ENCODE measurements at regions not wholly inside any gene's neighbourhood (a gene's known extent, or its start where the extent isn't known, plus 50 kb on each side); places are given as distances from the start of the nearest gene placed in this dataset.

- no peaks in the 10 kb centered on the region for H3K27me3 ChIP-seq (ENCODE audit: control insufficient read depth in 1 of 2, insufficient read depth in 2 of 2, low read length in 2 of 2)
- in situ Hi-C loops (cut with HindIII; ENCODE audit: extremely low pct_ligation_motif_present, low pct_unique_long_range_greater_than_20kb), result no loop called here
- no peaks in the 10 kb centered on the region for H4K20me1 ChIP-seq (ENCODE audit: insufficient read depth, low read length)
- H3K79me2 ChIP-seq (ENCODE audit: insufficient read depth, low read length), result no peaks in the 10 kb centered on the region
- TF ChIP-seq PRDM10 (CRISPR knock-in tag; IDR thresholded peaks at IDR 0.05; ENCODE audit: low read depth) (0 out of 2 replicates have a peak, but pooled peaks have one; percentile 15), ZBTB1 (CRISPR knock-in tag; IDR thresholded peaks at IDR 0.05; ENCODE audit: borderline replicate concordance) (no peak)
- H3K4me3 ChIP-seq (replicated peaks in 1 of 3; ENCODE audit: insufficient read depth in 1 of 3, low read depth in 2 of 3, low read length in 3 of 3), result no peak overlapping the region
- ChIA-PET POLR2A (interaction anchor here (0.6 to 9.8 kb wide), 2 partner anchors 11 to 26 kb away, joined by 3 to 117 read pairs; no protein-coding TSS in a partner anchor), CTCF (ENCODE audit: low intra/inter-chr PET ratio, low total read pairs) (no interaction called here)
- no peak overlapping the region for H3K4me2 ChIP-seq (ENCODE audit: low read depth, low read length)
- no peak overlapping the region for H2AFZ ChIP-seq (ENCODE audit: low read length)
- H3K4me1 ChIP-seq (ENCODE audit: insufficient read depth, low read length), result peaks cover 90% of the 10 kb centered on the region
- H3K9me3 ChIP-seq (ENCODE audit: low read length), result no peaks in the 10 kb centered on the region
- no peaks in the 10 kb centered on the region for H3K36me3 ChIP-seq (replicated peaks in 1 of 2; ENCODE audit: control insufficient read depth in 1 of 2, insufficient read depth in 2 of 2, low read length in 2 of 2)
- peak overlapping the region; percentile 13 for H3K27ac ChIP-seq (ENCODE audit: extremely low read length, insufficient read depth, low read length)
- H3K9ac ChIP-seq (ENCODE audit: insufficient read depth, low read depth, low read length), result no peak overlapping the region
- intact Hi-C loops (cut with micrococcal nuclease; ENCODE audit: unreplicated experiment), result loop anchor here (10.0 kb wide), 1 partner anchor 128 kb away; no protein-coding TSS in a partner anchor
- DNase-seq (ENCODE audit: low spot score), result no peak
- no peak for ATAC-seq
- BruUV-seq (replicated peaks), result no TSS peak
- no peak for FAIRE-seq
These were observed 350.2 kb downstream of the BUD13 start for GRCh38 chr11:116422556-116422955.

GRCh38 chr11:116421529-116422185 is 351.1 kb downstream of the BUD13 start:
- no peak for DNase-seq (ENCODE audit: low spot score)
- no peaks in the 10 kb centered on the region for H4K20me1 ChIP-seq (ENCODE audit: insufficient read depth, low read length)
- H2AFZ ChIP-seq (ENCODE audit: low read length), result no peak overlapping the region
- no peaks in the 10 kb centered on the region for H3K9me3 ChIP-seq (ENCODE audit: low read length)
- ChIA-PET CTCF (ENCODE audit: low intra/inter-chr PET ratio, low total read pairs) (no interaction called here), POLR2A (interaction anchor here (1.3 to 9.8 kb wide), 2 partner anchors 10 to 82 kb away, joined by 5 to 117 read pairs; no protein-coding TSS in a partner anchor)
- no peak for FAIRE-seq
- H3K4me1 ChIP-seq (ENCODE audit: insufficient read depth, low read length), result peaks cover 84% of the 10 kb centered on the region
- no peak overlapping the region for H3K9ac ChIP-seq (ENCODE audit: insufficient read depth, low read depth, low read length)
- in situ Hi-C loops (cut with HindIII; ENCODE audit: extremely low pct_ligation_motif_present, low pct_unique_long_range_greater_than_20kb), result no loop called here
- 90% methylated on average over 16 of the region's 16 CpGs for WGBS (ENCODE audit: low lambda C conversion rate)
- no peak for ATAC-seq
- intact Hi-C loops (cut with micrococcal nuclease; ENCODE audit: unreplicated experiment), result loop anchor here (10.0 kb wide), 1 partner anchor 127 kb away; no protein-coding TSS in a partner anchor
- no peaks in the 10 kb centered on the region for H3K36me3 ChIP-seq (replicated peaks in 1 of 2; ENCODE audit: control insufficient read depth in 1 of 2, insufficient read depth in 2 of 2, low read length in 2 of 2)
- no peak overlapping the region for H3K27ac ChIP-seq (ENCODE audit: extremely low read length, insufficient read depth, low read length)
- no peak overlapping the region for H3K4me3 ChIP-seq (replicated peaks in 1 of 3; ENCODE audit: insufficient read depth in 1 of 3, low read depth in 2 of 3, low read length in 3 of 3)
- H3K4me2 ChIP-seq (ENCODE audit: low read depth, low read length), result no peak overlapping the region
- BruUV-seq (replicated peaks), result no TSS peak
- no peaks in the 10 kb centered on the region for H3K79me2 ChIP-seq (ENCODE audit: insufficient read depth, low read length)
- H3K27me3 ChIP-seq (ENCODE audit: control insufficient read depth in 1 of 2, insufficient read depth in 2 of 2, low read length in 2 of 2), result no peaks in the 10 kb centered on the region
- TF ChIP-seq ZNF296 (CRISPR knock-in tag; conservative IDR thresholded peaks at IDR 0.05) (no peak), CREBL2 (CRISPR knock-in tag; IDR thresholded peaks at IDR 0.05; ENCODE audit: borderline replicate concordance) (no peak), ZNF687 (CRISPR knock-in tag; IDR thresholded peaks at IDR 0.05) (peak; percentile 54), FOXO1 (CRISPR knock-in tag; IDR thresholded peaks at IDR 0.05) (no peak), CAMTA2 (CRISPR knock-in tag; IDR thresholded peaks at IDR 0.05; ENCODE audit: borderline replicate concordance) (no peak), TEAD2 (CRISPR knock-in tag; IDR thresholded peaks at IDR 0.05) (no peak), RELA (CRISPR knock-in tag; IDR thresholded peaks at IDR 0.05) (no peak)

Data from HepG2 (cell line).